ENCODE measurements at regions not wholly inside any gene's neighbourhood (a gene's known extent, or its start where the extent isn't known, plus 50 kb on each side); places are given as distances from the start of the nearest gene placed in this dataset.
A peak's percentile ranks its signal among the peaks of the same experiment; 100 is the strongest.

DNA sequence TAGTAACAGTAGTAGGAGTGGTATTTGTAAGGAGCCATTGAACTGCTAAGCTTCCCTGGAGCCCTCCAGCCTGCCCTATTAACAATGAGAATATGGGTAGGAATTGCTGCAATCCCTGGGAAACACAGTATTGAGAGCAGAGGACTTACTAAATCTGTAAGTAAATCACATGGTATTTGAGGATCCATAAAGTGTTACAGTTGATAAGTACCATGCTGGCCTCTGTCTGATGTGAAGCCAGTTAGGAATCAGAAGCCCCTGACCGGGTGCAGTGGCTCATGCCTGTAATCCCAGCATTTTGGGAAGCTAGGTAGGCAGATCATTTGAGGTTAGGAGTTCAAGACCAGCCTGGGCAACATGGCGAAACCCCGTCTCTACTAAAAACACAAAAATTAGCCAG is 224.6 kb downstream of the C1D start:
- intact Hi-C loops (cut with DNase I), result no loop called here
- no peak for ATAC-seq

DNA sequence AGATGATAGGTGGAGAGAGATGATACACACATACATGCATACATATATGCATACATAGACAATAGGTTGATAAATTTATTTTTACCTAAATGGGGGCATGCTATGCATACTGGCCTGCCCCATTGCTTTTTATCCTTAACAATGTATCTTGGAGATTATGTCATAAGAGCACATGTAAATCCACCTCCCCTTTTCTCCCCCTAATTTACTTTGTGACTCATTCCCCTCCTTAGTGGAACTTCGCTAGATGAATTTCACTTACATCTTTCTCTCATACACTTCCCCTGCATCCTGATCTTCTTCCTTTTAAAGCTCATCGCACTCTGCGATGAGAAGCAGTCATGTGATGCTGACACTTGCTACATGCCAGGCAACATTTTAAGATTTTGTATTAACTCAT is 223.6 kb downstream of the C1D start:
- DNase-seq (no peak), ATAC-seq (no peak)
- intact Hi-C loops (cut with DNase I), result no loop called here

More for the DNA sequence above, 224.6 kb downstream of the C1D start:
- DNase-seq, result no peak

DNA sequence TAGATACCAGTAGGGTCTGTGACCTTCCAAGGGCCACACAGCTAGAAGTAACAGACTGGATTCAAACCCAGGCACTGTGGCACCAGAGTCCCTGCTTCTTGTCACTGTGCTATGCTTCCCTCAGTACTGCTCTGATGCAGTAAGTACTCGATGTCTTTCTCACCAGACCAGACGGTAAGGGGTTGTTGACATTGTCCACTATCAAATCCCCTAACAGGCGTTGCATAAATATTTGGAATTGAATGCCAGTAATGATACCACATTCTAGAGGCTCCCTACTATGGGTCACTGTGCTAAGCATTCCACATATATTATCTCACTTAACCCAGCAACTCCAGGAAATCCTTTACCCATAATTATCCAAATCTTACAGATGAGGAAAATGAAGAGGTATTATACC is 223.1 kb downstream of the C1D start:
- no peak for DNase-seq
- ATAC-seq, result no peak
- intact Hi-C loops (cut with DNase I), result loop anchor here in 1 of 2 donors (5.0 to 10.0 kb wide), 4 partner anchors 185 to 1412 kb away; no protein-coding TSS in a partner anchor

DNA sequence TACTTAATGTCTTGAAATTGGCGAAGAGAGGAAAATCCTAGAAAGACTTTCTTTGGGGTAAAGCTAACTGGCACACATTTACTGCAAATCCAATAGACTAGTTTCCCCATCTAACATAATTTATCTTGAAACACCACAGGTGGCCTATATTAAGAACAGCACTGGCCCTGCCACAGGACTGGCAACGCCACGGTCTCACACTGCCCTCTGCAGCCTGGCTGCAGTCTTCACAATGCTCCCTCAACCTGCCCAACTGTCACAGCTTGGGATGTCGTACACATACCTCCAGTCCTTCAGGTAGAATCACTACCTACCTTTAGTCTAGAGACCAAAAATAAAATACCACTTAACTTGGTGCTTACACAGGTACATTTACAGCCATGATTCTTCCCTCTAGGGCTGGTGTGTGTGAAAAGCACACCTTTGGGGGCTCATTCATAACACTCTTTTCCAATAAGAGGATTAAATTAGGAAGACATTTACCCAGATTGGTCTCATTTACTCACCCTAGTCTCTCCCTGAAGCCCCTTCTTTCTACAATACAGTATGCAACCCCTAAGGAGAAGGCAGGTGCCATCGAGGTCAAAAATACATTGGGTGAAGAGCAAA is 222.2 kb downstream of the C1D start:
- DNase-seq, result peak; percentile 66
- peak; percentile 96 for ATAC-seq
- intact Hi-C loops (cut with DNase I), result loop anchor here in 1 of 2 donors (5.0 to 10.0 kb wide), 4 partner anchors 184 to 1413 kb away; no protein-coding TSS in a partner anchor

DNA sequence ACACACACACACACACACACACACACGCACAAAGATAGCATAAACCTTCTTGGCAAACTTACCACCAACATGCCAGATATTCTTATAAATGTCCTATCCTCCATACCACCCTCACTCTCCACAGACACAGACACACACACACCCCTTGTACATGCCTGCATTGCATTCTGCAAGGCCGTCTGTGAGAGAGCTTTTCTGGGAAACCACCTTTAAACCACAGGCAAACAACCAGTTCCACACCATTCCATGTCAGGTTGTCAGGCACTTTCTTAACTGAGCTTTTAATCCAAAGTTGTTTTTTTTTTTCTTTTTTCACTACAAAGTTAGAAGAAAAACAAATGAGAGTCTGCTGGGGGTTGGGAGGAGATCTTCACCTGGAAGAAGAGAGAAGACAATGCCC is 221.1 kb downstream of the C1D start:
- ATAC-seq (no peak), DNase-seq (no peak)
- intact Hi-C loops (cut with DNase I), result loop anchor here in 1 of 2 donors (5.0 to 10.0 kb wide), 4 partner anchors 183 to 1414 kb away; no protein-coding TSS in a partner anchor

DNA sequence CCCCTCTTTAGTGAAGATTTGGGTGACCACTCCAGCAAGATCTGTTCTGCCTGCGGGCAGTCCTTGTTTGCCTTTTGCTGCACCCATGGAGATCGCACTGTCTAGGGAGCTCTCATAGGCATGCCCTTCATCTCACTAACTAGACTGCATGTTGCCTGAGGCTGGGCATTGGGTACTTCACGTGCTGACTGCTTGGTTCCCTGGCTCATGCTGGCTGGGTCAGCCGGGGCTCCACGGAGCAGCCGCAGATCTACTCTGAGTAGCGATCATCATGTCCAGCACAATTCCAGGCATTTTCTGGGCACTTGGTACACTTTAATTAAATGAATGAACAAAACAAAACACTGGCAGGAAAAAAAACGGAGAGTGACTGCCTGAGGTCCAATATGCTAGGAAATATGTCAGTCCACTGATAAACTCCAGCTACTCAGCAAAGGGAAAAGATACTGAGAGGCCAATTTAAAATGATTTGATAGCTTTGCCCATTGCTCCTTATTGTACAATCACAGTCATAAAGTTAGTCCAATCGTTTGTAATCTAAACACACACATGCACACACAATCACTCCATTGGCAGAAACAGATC is 220.3 kb downstream of the C1D start:
- no peak for DNase-seq
- intact Hi-C loops (cut with DNase I), result loop anchor here in 1 of 2 donors (5.0 to 10.0 kb wide), 4 partner anchors 182 to 1415 kb away; no protein-coding TSS in a partner anchor

DNA sequence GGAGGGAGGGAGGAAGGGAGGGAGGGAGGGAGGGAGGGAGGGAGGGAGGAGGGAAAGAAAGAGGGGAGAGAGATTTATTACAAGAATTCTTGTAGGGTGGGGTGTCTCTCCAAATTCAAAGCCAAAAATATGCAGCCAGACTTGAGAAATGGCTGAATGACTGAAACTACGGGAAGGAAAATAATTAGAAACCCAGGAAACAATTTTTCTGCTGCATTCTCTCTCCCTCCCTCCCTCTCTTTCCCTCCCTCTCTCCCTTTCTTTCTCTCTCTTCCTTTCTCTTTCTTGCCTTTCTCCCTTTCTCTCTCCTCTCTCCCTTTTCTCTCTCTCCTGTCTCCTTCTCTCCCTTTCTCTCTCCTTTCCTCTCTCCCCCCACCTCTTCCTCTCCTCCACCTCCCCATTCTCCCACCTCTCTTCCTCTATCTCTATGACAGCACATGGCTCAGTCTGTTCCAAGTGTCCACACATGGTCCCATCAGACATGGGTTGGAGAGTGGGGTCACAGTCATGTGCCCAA is 218.7 kb downstream of the C1D start:
- intact Hi-C loops (cut with DNase I), result loop anchor here in 1 of 2 donors (5.0 to 10.0 kb wide), 4 partner anchors 181 to 1417 kb away; no protein-coding TSS in a partner anchor
- ATAC-seq, result no peak
- DNase-seq, result no peak

More for the DNA sequence above, 220.3 kb downstream of the C1D start:
- ATAC-seq, result no peak

DNA sequence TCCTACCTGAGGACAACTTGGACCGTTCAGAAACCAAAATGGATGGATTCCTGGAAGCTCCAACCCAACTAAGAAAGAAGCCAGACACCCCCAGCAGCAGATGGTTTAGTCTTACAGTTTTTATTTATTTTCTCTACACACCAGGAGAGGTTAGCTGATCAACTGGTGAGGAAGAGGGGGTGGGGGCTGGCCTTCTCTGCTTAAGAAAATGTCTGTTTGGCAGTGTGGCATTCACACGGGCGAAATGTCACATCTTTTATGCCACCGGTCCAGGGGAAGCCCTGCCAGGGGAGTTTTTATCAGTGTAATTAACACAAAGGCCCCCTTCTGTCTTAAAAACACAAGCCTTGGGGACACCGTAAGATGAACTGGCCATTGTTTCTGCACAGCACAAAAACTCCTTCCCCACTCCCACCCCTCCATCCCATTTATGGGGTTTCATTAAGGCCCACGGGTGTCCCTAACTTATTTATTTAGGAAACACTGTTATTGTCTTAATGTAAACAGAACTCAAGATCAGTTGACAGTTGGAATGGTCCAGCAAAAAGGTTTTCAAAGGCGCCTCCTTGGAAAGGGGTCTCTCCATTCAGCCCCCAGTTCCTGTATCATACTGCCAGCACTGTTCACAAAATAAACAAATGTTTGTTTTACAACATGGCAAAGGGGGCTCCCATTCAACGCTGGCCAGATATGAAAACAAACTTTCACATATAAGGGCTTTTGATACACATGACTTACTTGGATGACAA is 217.0 kb downstream of the C1D start:
- intact Hi-C loops (cut with DNase I), result loop anchor here in 1 of 2 donors (10.0 kb wide), 2 partner anchors 179 to 1271 kb away; no protein-coding TSS in a partner anchor
- DNase-seq, result no peak
- no peak for ATAC-seq

DNA sequence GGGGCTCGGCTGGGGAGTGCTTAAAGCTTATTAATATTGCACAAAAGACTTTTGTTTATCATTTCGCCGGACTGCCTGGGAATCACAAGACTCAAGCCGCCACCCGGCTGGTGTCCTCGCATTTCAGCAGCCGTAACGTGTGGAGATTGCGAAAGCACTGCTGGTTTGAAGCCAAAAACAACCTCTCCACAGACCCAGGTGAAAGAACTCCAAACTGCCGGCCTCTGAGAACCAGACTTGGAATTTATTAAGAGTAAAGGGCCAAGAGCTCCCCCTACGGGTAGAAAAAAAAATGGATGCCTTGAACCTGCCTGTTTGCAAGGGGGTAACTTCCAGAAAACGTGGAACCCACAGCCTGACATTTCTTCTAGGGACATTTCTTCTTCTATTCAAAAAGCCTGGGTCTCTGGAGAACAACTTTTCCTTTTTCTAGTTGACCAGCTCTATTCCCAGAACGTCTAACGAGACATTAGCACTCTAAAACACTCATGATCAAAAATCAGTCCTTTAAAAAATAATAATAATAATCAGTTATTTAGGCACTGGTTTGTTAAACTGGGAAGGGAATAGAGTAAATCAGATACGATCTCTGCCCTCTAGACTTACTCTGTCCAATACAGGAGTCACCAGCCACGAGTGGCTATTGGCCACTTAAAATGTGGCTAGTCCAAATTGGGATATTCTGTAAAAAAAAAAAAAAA is 216.3 kb downstream of the C1D start:
- DNase-seq (peak; percentile 75), ATAC-seq (peak; percentile 71 to 90)
- intact Hi-C loops (cut with DNase I), result loop anchor here in 1 of 2 donors (10.0 kb wide), 2 partner anchors 178 to 1272 kb away; no protein-coding TSS in a partner anchor

DNA sequence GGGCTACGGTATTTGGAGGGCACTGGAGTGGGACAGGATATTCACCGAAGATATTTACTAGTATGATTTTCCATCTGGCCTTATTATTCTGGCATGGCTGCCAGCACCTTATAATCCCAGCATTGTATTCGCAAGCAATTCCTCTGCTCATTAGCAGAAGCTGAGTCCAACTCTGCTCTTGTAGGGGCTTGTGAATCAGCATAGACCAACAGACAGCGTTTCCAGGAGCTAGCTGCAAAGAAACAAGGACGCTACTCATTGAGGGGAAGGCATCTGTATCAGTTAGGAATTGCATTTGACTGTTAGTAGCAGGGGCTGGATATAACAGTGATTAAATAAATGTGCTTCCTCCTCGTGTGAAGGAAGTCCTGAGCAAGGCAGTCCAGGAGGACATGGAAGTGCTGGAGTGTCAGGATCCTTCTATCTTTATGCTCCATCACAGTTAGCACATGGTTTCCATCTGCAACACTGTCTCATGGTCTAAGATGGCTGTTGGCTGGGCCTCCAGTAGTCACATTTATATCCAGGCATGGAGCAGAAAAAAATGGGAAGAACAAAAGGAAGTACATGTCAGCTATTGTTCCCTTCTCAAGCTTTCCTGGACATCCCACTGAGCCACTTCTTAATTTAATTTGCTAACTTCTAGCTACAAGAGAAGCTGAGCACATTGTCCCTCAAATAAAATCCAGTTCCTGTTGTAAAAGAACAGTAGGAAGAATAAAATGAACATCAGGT is 214.1 kb downstream of the C1D start:
- peak in 1 of 2 donors; percentile 42 for ATAC-seq
- DNase-seq, result no peak
- intact Hi-C loops (cut with DNase I), result loop anchor here in 1 of 2 donors (10.0 kb wide), 2 partner anchors 176 to 1274 kb away; no protein-coding TSS in a partner anchor

DNA sequence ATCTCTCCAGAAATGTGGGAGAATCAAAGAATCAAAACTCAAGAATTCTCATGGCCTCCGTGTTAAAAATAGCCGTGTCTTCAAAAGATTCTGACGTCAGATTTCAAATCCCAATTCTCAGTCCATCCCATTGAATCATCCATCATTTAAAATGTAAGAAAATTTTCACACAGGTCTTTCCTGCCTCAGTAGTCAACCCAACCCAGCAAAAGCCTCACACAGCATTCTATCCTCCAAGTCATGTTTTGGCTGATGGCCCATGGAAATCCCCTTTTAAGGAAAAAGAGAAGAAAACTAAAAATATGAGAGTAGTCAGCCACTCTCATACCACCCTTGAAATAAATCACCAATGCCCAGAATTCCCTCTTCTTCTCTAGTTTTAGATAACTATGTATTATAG is 211.8 kb downstream of the C1D start:
- intact Hi-C loops (cut with DNase I), result no loop called here
- ATAC-seq (no peak), DNase-seq (no peak)

DNA sequence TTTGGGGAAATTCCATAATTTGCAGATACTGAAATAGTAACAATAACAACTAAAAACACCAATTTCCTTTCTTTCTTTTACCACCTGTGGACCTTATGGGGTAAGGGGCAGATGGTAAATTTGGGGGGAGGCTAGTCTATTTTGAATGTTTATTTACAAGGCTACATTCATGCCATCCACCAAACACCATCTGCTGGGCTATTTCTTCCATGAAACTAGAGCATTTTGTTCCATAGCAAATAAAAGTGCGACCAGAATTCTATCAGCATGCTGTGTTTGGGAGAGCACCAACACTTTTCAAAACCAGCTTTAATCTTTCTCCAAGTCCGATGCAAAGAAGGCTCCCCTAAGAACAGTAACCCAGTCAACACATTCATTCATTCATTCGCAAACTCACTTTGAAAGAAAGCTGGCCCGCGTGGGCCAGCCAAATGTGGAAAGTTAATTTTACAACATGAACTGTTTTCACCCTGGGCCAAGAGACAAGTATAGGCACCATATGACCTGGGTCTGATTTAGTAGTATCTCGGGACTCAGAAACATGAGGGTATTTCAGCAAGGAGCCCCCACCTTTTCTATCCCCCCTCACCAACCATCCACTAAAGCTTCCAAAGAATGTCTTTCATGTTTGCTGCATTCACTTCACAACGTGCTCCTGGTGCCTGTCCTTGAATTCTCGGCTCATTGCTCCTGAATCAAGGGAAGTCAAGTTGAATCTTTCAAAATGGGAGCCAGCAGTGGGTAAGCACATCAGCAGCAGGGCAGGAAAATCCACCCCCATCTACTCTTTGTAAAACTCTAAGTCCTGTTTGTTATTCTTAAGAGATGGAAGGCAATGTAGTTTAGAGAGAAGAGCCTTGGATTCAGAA is 210.6 kb downstream of the C1D start:
- no peak for ATAC-seq
- intact Hi-C loops (cut with DNase I), result no loop called here
- DNase-seq, result no peak

DNA sequence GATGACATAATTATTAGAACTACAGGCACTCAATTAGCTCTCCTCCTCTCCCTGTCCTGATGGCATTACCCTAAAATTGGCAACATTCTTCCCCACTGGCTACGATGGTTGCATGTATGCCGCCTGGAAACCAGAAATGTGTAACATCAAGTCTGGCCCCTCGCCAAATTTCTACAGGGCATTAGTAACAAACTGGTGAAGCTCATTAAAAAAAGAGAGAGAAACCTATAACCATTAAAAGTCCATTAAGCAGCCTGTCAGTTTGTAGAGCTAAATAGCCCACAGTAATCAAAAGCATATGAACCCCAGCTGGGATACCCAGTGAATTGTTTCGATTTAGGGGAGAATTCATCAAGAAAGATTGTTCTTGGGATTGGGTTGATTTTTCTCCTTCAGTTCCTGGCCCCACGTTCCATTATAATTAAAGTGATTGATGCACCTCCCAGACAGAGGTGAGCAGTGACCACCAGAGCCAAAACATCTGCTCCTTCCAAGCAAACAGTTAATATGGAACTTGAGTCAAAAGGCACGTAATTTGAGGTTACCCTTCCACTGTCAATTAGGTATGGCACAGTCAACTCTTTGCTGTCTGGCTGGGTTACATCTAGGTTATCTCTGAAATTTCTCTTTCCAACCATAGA is 208.6 kb downstream of the C1D start:
- intact Hi-C loops (cut with DNase I), result no loop called here
- no peak for ATAC-seq
- no peak for DNase-seq

DNA sequence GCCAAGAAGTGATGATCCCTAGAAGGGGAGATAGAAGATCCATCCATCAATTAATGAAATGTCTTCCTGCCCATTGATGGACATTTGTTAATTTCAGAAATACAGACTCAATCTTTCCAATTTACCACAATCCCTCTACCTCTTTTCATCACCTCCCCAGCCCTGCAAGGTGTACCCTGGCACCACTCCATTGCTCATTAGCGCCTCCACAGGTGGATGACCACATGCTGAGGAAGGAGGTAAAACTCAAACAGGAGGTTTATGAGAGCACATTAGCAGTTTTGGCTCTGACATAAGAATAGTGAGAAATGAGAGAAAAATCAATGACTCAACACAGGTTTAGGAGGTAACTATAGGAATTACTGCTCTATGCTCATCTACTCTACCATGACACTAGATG is 208.0 kb downstream of the C1D start:
- intact Hi-C loops (cut with DNase I), result no loop called here
- DNase-seq, result no peak
- no peak for ATAC-seq

DNA sequence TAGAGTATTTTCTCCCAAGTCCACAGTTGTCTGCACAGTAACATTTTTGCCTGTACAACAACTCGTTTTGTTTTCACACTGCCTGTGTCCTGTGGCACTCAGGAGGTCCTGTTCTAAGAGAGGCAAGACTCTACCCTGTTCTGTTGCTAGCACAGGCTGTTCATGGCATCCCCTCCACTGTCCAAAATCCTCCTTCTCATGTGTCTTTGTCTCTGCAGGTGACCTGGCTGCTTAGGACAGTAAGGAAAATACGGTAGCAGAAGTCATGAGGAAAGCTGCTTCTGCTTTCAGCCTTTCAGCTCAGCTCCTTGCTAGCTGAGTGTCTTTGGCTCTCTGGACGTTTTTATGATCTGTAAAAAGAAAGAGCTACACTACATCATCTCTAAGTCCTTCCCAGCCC is 205.9 kb downstream of the C1D start:
- intact Hi-C loops (cut with DNase I), result no loop called here
- DNase-seq (no peak), ATAC-seq (no peak)

DNA sequence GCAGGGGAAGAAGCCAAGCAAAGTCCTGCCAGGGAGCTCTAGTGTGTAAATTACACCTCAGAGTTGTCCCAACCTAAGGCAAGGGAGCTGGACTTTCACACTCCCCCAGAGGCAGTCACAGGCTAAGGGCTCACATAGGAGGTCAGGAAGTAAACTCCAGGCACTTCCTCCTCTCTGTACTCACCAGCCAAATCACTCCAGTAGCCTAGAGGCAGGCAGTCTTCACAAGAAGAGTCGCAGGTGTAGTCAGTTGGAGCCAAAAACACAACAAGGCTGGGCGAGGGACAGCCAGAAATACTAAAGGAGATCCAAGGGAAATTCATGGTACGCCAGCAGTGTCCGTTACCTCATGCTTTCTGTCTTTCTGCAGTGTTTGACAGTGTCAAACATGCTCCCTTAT is 205.0 kb downstream of the C1D start:
- no peak for ATAC-seq
- intact Hi-C loops (cut with DNase I), result no loop called here
- DNase-seq, result no peak

DNA sequence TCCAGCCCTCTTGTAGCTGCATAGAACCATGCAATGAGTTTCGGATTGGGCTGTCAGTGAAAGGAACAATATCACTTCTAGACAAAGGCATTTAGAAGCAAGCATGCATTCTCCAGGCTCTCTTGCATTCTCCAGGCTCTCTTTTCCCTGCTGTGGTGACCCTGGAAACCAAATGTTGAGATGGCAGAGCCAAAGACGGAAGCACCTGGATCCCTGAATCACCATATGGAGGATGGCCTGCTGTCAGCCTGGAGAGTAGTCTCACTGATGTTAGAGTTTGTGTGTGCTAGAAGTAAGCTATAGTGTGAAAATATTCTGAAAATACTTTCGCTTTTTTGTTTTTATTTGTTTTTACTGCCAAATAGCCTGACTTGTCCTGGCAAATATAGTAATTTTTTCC is 203.9 kb downstream of the C1D start:
- intact Hi-C loops (cut with DNase I), result no loop called here
- DNase-seq, result no peak
- no peak for ATAC-seq

Measured in left cardiac atrium (tissue), 4 donors.